ENCODE measurements at regions not wholly inside any gene's neighbourhood (a gene's known extent, or its start where the extent isn't known, plus 50 kb on each side); places are given as distances from the start of the nearest gene placed in this dataset.

DNA sequence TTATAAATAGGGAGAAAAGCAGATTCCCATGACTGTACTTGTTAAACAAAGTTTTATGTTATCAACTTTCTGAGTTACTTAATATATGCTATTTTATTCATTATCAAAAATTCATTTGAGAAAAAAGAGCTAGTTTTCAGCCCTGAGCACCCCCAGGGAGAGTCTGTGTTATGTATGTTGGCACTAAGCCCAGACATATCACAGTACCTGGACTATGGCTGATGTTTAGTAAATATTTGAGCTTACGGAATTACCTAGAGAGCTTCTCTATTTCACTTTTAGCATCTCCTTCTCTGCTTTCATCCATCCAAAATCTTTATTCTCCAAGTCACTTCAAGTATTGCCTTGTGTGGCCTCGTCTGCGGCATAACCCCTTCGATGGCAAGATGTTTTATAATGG is 225.9 kb upstream of the PCSK5 start:
- Histone ChIP-seq H3K27ac (no peak overlapping the region), H3K4me3 (no peak overlapping the region)
- DNase-seq (ENCODE audit: low spot score) = no peak
- TF ChIP-seq CTCF (IDR thresholded peaks at IDR 0.05) = no peak

GRCh38 chr9:75666856-75667554 is 223.5 kb upstream of the PCSK5 start:
- TF ChIP-seq CTCF (IDR thresholded peaks at IDR 0.05) = no peak
- Histone ChIP-seq H3K4me3 (no peak overlapping the region), H3K27ac (no peak overlapping the region)
- no peak for DNase-seq (ENCODE audit: low spot score)

DNA sequence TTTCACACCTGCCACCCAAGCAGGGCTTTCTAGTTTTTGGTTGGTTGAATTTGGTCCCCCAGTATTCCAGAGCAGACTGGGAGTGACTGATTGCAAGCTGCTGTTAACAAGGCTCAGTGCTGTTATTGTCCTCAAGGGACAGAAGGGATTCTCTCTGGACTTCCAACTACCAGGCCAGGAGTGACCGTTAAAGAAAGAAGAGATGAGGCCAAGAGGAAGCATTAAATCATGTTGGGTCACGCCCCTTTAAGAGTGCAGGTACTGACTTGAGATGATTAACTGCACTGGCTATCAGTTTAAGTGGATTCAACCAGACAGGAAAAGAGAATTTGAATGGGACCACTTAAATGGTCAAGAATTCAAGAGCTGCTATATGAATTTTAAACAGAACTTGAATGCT is 220.8 kb upstream of the PCSK5 start:
- TF ChIP-seq CTCF (IDR thresholded peaks at IDR 0.05) = no peak
- Histone ChIP-seq H3K27ac (no peak overlapping the region), H3K4me3 (no peak overlapping the region)
- DNase-seq (ENCODE audit: low spot score) = no peak

- no peak for TF ChIP-seq CTCF (IDR thresholded peaks at IDR 0.05)
- no peak for DNase-seq (ENCODE audit: low spot score)
- H3K4me3 ChIP-seq = no peak overlapping the region
These were observed 219.1 kb upstream of the PCSK5 start for GRCh38 chr9:75671354-75671753.

GRCh38 chr9:75672478-75672877 is 218.0 kb upstream of the PCSK5 start:
- Histone ChIP-seq H3K27ac (no peak overlapping the region), H3K4me3 (no peak overlapping the region)
- TF ChIP-seq CTCF (IDR thresholded peaks at IDR 0.05) = no peak
- no peak for DNase-seq (ENCODE audit: low spot score)

More at GRCh38 chr9:75671354-75671753, 219.1 kb upstream of the PCSK5 start:
- H3K27ac ChIP-seq = no peak overlapping the region

GRCh38 chr9:75683591-75683990 is 206.9 kb upstream of the PCSK5 start:
- H3K4me3 ChIP-seq = no peak overlapping the region
- H3K27ac ChIP-seq = no peak overlapping the region
- DNase-seq (ENCODE audit: low spot score) = no peak
- no peak for TF ChIP-seq CTCF (IDR thresholded peaks at IDR 0.05)

- TF ChIP-seq CTCF (IDR thresholded peaks at IDR 0.05) = no peak
- DNase-seq (ENCODE audit: low spot score) = no peak
These were observed 205.4 kb upstream of the PCSK5 start for GRCh38 chr9:75685062-75685461.

More at GRCh38 chr9:75685062-75685461, 205.4 kb upstream of the PCSK5 start:
- H3K4me3 ChIP-seq = no peak overlapping the region
- no peak overlapping the region for H3K27ac ChIP-seq
